NB4 (cell line): ENCODE measurements at regions not wholly inside any gene's neighbourhood (a gene's known extent, or its start where the extent isn't known, plus 50 kb on each side); places are given as distances from the start of the nearest gene placed in this dataset.

Experiments
- DNase-seq: peaks from one replicate; pipeline ENCODE4 v3.0.0; 2010; ENCODE audit warnings: low read depth
- H3K4me3 ChIP-seq: one replicate; pipeline ENCODE4 v1.5.1; 2011; ENCODE audit warnings: mild to moderate bottlenecking, low read depth, low read length, moderate library complexity
- CTCF ChIP-seq: IDR thresholded peaks from one replicate; pipeline ENCODE4 v1.5.1; 2012; ENCODE audit warnings: low read depth, low read length
- MAX ChIP-seq: IDR thresholded peaks from 2 replicates; pipeline ENCODE4 v1.6.1; 2011; ENCODE audit warnings: low read depth, low read length
- MYC ChIP-seq: IDR thresholded peaks from 2 replicates; pipeline ENCODE4 v1.6.1; 2011; ENCODE audit warnings: low read depth, low read length
- POLR2A ChIP-seq: IDR thresholded peaks from 2 replicates; pipeline ENCODE4 v1.6.1; 2011; ENCODE audit warnings: mild to moderate bottlenecking; ENCODE audit not compliant: insufficient read length; ENCODE audit errors: extremely low read depth

GRCh38 chr1:60487565-60488345 lies 414.2 kb upstream of the C1orf87 start:
- DNase-seq = no peak
- no peak for TF ChIP-seq POLR2A
- TF ChIP-seq CTCF = no peak
- no peak for TF ChIP-seq MAX
- no peak for TF ChIP-seq MYC
- no peak overlapping the region for H3K4me3 ChIP-seq

- no peak for DNase-seq
- TF ChIP-seq MYC (no peak), POLR2A (no peak), MAX (no peak), CTCF (no peak)
Observed at GRCh38 chr1:60483509-60483908, 409.9 kb upstream of the C1orf87 start.

GRCh38 chr1:60470246-60470645 lies 396.7 kb upstream of the C1orf87 start:
- no peak overlapping the region for H3K4me3 ChIP-seq
- TF ChIP-seq POLR2A = no peak
- TF ChIP-seq CTCF = no peak
- TF ChIP-seq MAX = no peak
- no peak for TF ChIP-seq MYC
- no peak for DNase-seq

More at GRCh38 chr1:60483509-60483908, 409.9 kb upstream of the C1orf87 start:
- no peak overlapping the region for H3K4me3 ChIP-seq

GRCh38 chr1:60463786-60464185 lies 390.2 kb upstream of the C1orf87 start:
- H3K4me3 ChIP-seq = no peak overlapping the region
- TF ChIP-seq MYC = no peak
- TF ChIP-seq MAX = no peak
- no peak for TF ChIP-seq POLR2A
- no peak for TF ChIP-seq CTCF
- no peak for DNase-seq

- H3K4me3 ChIP-seq = no peak overlapping the region
- no peak for DNase-seq
- no peak for TF ChIP-seq MYC
- TF ChIP-seq MAX = no peak
- no peak for TF ChIP-seq CTCF
- no peak for TF ChIP-seq POLR2A
Observed at GRCh38 chr1:60463146-60463545, 389.6 kb upstream of the C1orf87 start.
